HuH-7.5 (cell line): ENCODE measurements at regions not wholly inside any gene's neighbourhood (a gene's known extent, or its start where the extent isn't known, plus 50 kb on each side); places are given as distances from the start of the nearest gene placed in this dataset.

ENCODE experiments used
- DNase-seq: peaks from one replicate; pipeline ENCODE4 v3.0.0; 2011; ENCODE audit warnings: low spot score

DNA sequence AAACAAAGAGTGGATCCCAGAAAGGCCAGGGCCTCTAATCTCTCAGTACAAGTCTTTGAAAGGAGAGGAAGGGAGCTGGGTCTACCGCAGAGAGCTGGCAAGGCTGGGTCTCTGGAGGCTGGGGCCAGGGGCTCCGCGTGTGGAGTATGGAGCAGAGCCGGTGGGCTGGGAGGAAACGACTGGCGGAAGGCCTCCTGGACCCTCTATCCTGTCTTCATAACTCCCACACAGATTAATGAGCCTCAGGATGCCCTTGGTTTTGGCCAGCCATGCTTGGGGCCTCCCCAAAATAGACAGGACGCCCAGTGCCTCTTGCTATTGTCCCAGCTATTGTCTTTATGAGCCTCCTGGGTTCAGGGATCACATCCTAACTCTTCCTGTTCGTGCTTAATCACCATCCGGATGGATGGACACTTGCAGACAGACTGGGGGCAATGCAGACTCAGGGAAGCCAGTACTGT lies 306.4 kb downstream of the DHX35 start:
- DNase-seq: no peak

DNA sequence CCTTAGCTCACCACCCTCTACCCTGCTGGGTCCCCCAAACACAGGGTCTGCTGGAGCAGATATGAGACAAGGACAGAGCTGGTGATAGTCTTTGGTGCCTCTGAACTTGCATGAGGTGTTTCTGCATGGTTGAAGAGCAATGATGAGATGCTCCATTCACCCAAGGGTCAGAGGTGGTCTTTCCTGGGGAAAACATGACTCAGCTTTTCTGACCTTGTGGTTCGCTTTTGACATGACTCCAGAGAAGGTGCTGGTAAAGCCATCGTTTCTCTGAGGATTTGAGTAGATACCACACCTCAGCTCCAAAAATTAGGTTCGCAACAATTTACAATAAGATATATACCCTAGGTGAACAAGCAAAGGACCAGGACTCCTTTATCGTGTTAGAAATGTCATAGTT lies 304.8 kb downstream of the DHX35 start:
- no peak for DNase-seq

DNA sequence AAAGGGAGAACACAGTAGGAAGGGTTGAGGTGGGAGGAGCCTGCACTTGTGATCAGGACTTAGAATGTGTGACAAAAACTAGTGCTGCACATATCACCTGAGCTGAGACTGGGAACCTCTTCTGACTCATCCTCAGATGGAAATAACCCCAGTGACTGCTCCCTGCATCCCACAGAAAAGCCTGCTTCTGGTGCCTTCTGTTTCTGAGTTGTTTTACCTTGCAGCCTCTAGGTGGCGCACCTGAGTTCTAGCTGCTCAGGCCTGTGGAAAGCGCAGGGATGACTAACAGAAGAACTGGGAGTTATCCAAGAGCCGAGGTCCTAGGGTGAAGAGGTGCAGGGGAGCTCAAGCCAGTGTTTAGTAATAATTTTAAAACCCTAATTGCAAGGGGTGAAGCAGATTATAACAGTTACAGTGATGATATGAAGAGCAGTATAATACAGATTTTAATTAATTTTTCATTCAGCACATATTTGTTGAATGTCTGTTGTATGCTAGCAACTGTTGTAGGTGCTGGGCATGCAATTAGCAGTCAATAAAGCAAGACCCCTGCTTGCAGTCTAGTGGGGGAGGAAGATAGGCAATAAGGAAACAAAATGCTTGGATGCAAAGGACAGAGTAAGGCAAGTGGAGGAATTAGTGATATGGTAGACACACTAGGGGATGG lies 302.5 kb downstream of the DHX35 start:
- DNase-seq: peak; percentile 65

DNA sequence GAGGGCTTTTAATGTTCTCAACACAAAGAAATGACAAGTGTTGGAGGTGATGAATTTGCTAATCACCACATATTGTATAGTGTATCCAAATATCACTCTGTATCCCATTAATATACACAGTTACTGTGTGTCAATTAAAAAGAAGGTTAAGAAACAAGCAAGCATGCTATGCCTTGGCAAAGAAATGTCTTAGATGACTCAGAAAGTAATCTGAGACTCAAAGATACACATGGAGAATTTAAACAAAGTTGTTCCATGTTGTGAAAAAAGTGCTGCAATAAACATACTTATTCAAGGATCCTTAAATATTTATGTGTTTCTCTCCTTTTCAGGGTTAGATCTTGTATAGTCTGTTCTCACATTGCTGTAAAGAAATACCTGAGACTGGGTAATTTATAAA lies 300.9 kb downstream of the DHX35 start:
- no peak for DNase-seq

DNA sequence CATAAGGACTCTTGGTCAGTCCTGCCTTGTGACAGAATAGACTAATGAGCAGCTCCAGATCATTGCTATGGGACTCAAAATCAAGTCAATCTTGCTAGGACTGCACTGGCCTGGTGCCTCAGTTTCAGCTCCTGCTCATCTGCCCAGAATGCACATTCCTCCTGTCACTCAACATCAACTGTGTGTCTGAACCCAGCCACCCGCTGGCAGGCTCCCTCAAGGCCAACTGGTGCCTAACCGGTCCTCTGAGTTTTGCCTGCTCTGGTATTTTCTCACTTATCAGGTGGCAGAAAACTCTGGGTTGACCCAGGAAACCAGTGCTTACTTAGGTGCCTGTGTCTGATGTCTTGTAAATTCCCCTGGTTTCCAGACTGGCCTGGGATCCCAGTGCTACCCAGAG lies 297.7 kb downstream of the DHX35 start:
- no peak for DNase-seq

DNA sequence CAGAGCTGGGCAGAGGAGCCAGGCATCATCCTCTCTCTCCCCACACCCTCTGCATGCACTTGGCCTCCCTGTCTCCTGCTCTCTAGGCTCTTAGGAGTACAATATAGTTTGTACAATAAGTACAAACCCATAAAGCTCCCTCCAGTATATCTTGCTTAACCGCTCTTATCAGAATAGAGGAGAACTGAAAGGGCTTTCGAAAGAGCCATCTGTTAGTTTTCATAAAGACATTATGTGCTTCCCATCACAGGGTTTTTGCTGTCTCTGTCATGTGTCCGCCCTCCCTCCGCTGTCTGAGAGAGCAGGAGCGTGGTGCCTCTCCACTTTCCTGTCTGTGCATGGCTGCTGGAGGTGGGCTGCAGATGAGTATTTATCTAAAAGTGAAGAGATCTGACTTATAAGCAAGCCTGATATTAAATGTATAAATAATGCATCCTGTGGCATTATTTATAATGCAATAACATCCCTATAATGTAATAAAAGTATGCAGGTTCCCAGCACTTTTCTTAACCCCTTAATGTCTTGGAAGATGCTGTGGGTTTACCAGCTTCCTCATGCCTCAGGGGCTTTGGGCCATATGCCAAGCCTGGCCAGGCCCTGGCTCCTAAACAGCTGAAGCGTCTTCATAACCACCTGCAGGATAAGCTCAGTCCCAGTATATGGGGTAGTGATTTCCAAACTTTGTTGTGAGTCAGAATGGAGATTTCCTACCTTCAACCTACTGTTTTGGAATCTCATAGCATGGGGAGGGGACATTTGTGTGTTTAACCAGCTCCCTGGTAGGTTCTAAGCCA lies 297.1 kb downstream of the DHX35 start:
- DNase-seq: no peak

DNA sequence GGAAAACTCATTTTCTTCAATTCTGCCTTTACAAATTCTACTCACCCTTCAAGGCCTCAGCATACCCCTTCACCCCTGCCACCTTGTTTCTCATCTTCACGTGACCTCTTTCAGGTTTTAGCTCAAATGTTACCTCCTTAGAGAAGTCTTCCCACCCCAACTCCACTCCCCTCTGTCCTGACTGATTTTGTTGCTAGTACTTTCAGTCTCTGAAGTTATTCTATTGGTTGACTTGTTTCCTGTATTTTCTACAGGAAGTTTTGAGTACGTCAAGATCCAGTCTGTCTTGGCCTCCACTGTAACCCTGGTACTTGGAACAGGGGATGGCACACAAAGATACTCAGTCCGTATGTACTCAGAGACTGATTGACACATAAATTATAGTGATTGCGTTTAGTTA lies 296.1 kb downstream of the DHX35 start:
- no peak for DNase-seq

DNA sequence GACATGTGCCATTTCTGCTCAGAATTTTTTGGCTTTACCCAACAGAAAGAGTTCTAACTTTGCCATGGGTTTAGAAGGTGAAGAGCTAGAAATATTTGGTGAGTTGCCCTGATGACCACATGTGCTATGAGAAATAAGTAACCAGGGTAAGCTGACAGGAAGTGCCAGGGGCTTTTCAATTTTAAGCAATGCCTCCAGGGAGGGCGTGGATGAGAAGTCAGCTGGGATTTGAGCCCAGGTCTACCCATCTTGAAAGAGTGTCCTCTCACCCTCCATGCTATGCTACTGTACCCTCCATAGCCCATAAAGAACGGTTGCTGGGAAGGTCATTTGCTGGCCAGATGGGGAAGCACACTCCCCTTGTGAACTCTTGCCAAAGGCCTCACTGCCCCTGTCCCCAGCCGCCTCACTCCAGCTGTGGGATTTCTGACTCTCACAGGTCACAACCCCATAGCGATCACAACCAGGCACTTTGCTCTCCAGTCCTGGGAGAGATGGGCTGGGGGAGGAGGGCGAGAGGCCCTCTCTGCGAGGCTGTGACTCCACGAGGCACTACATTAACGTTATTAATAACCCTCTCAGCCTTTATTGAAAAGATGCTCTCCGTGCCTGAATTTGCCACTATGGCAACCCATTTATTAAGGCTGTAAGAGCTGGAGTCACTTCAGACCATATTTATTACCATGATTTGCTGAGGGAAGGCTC lies 291.1 kb downstream of the DHX35 start:
- no peak for DNase-seq

DNA sequence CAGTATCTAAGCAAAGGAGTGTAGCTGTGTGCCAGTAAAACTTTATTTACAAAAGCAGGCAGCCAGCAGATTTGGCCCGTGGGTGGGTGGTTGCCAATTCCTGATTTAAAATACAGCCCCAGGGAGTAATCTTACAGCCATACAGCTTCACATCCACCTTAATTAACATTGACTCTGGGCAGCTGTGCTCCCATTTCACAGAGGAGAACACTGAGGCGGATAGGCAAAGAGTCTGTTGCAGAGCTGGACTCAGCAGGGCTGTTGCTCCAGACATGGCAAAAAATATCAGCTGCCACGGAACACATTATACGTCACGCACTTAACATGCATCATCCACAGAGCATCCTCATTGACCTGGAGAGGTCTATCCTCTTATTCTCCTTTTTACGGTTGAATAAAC lies 289.9 kb downstream of the DHX35 start:
- no peak for DNase-seq

DNA sequence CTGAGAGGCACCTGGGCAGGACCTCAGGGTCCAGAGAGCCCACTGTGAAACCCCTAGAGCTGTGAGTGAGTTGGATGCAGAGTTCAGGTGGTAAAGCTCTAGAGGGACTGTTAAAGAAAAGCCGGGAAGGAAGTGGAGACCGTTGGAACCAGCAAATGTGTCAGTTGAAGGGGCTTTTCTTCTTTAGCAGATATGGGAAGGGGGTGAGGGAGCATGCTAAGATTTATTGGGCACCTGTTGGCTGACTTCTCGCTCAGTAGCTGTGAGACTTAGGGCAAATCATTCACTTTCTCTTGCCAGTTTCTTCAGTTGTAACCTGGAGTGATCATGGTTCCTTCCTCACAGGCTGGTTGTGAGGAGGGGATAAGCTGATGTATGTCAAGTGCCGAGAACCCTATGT lies 287.7 kb downstream of the DHX35 start:
- DNase-seq: no peak

DNA sequence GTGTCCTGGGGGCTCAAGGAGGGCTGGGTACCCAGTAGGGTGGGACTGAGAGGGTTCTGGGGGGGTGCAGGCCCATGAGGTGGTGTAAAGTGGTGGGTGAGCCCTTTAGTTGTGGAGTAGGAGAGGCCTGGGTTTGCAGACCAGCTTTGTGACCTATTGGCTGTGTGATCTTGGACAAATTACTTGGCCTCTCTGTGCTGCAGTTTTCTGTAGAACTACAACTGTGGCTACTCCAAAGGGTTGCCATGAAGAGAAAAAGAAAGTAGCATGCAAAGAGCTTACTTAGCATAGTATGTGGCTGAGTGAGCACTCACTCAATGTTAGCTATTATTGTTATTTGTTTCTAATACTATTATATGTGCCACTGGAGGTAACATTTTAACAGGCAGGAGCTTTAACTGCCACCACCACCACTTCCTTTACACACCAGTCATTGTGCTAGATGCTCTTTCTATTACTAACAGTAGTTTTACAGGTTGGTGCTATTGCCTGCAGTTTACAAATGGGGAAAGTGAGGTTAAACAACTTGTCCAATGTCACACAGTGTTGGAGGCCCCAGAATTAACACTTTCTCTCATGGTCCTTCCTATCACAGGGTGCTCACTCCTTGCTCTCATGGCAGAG lies 286.8 kb downstream of the DHX35 start:
- no peak for DNase-seq

DNA sequence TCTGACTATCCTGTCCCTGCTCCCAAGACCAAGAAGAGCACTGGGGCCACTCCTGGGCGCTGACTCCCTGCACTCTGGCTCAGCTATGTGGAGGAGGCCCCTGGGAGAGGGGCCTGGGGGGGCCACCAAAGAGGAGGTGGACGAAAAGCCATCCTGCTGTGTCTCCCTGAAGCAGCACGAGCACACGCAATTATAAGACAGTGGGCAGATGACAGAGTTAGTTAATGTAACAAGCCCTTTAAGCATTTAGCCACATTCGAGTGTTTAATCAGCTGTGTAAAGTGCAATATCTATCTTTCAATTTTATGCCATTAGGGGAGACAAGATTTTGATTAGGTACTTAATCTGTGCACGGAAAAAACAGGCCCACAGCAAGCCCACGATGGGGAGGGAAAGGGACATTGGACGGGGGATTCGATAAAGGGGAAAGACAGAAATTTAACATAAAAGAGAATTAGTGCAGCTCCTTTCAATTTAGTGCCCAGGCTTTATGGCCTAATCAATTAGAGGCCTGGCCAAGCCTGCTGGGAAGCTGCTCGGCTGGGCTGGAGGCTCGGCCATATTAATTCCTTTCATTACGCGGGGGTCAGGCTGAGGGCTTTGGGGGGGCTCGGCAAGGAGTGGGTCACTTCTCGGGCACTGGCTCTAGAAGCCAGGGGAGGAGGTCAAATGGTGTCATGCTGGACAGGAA lies 286.2 kb downstream of the DHX35 start:
- no peak for DNase-seq

DNA sequence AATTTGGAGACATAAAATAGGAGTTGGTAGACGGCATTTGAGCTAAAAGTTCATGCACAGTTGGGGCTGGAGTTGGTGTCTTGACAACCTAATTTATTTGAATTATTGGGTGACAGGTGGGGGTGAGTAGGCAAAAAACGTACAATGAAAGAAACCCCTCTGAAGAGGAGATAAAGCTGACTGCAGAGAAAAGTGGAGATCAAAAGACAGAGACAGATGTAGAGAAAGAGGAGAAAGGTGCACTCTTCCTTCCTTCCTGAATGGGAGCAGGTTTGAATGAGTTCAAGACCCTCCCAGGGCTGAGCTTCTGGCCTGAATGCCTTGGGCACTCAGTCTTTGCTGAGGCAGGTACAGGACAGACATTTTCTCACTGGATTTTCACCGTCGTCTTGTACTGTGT lies 284.3 kb downstream of the DHX35 start:
- no peak for DNase-seq

DNA sequence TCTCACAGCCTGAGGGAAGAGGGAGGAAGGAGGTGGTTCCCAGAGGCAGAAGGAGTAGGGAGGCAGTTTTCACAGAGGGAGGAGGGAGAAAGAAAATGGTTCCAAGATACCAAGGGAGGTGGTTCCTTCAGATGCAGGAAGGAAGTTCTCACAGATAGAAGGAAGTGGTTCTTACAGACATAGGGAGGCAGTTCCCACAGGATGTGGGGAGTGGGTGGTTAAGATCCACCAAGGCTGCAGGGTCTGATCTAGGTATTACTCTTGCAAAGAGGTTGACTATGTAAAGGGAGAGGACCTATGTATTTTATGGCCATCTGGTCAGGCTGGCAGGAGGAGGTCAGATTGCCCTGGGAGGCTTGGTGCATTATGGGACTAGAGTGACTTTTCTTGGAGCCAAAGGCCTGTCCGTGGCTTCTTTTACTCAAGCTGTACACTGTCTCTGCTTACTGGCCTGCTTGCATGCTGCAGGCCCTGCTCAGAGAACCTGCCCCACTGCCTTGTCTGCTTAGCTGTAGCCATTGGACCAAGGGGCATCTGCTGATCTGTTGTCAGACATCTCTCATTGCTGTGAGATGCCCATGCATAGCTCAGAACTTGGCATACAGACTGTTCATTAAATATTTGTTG lies 283.7 kb downstream of the DHX35 start:
- DNase-seq: no peak

DNA sequence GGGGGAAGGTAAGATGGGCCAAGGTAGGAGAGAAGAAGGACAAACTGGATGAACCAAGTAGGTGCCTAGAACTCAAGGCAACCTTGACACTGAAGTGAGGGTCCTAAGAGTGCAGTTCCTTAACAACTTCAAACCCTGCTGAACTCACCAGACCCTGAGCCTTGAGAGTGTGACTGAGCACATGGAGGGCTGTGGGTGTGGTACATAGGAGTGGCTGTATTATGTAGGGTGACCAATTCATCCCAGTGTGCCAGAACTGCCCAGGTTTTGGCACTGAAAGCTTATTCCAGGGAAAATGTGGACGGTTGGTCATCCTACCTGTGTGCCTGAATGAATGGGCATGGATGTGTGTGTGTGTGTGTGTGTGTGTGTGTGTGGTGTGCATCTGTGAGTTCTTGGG lies 281.8 kb downstream of the DHX35 start:
- no peak for DNase-seq

DNA sequence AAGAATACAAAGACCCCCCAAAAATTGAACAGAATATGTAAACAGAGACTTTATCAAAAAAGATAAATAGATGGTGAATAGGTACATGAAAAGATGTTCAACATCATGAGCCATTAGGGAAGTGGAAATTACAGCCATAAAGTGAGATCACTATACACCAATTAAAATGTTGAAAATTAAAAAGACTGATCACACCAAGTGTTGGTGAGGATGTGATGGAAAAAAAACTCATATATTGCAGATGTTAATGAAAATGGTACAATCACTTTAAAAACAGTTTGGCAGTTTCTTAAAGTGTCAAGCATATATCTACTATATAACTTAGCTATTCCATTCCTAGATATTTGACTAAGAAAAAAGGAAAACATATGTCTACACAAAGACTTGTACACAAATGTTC lies 280.5 kb downstream of the DHX35 start:
- DNase-seq: no peak

DNA sequence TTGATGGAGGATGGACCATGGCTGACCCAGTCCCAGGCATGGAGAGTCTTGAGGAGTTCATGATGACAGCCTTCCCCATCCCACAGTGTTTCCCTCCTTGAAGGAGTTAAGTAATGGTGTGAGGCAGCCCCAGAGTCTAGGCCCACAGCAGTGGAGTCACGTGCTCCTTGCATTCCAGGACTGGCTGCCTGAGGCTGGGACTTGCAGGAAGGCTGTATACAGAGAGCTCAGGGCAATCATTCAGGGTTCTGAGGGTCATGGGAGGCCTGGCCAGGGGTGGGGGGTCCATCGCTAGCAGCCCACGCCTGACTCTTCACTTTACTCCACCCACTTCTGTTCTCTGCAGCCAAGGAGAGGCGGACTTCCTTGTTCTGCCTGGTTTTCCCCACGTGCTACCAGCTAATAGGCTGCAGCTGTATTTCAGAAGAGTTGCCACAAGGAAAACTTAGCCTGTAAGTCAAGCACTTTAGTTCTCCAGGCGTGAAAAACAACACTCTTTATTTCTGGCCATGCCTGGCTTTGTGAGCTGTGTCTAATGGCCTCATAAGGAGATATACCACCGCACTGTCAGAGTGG lies 272.5 kb downstream of the DHX35 start:
- DNase-seq: no peak

DNA sequence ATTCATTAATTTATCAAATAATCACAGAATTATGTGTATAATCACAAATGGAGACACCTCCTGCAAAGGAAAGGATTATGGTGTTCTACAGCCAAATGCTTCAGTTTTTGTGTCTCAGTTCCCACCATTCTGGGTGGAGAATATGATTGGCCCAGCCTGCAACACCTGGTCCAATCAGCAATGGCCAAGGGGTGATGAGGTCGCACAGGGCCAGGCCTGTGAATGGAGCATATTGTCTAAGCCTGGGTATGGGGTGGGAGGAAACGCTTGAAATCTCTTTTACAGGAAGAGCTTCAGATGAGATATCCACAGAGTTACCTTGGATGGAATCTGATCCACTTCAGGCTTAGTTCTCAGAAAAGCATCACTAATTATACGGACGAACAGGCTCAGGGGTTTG lies 271.6 kb downstream of the DHX35 start:
- no peak for DNase-seq

DNA sequence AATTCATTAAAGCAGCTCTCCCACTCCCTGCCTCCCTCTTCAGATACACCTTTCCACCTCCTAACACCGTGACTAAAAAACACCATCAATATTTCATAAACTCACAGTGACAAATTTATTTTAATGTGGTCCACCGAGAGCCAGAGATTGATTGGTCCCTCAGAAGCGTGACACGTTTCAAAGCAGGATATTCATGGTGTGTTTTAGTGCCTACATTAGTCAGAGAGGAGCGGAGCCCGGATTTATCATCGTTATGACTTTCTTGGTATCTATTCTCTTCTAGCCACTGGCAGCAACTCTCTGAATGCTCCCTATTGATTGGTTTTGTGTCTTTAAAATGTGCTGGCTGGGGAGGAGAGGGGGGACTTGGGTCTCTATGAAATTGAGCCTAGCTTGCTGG lies 265.3 kb downstream of the DHX35 start:
- DNase-seq: no peak

DNA sequence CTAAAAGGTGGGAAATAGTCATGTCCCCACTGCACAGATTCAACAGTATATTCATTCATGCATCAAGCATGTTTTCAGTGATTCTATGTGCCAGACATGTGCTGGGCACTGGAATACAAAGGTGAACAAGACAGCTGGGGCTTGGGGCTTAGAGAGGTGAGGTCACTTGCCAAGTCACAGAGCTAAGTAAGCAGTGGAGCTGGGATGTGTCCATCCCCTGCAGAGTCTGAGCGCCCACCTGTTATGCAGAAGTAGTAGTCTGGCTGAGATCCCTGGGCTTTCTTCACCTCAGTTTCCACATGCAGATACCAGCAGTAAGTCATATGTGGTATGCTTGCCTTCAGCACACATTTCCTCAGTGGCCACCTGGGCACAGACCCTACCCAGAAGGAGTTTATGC lies 263.8 kb downstream of the DHX35 start:
- no peak for DNase-seq

DNA sequence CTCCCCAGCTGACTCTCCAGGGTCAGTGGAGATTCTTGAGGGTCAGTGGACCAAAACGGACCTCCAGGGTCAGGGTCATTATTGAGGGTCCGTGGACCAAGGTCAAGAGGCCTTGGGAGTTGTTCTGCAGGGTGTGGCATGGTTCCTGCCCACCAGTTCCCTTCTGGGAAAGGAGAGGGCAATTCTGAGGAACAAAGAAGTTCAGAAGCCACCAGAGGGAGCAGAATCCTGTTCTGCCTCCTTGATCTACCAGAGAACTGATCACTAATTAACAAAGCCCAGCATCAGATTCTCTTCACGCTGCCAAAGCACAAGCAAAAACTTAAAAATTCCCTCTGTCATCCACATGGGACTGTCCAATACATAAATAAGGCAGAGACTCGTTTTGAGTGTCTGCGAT lies 263.4 kb downstream of the DHX35 start:
- no peak for DNase-seq
